K562 (cell line): ENCODE measurements at regions not wholly inside any gene's neighbourhood (a gene's known extent, or its start where the extent isn't known, plus 50 kb on each side); places are given as distances from the start of the nearest gene placed in this dataset.

Experiments
- ATAC-seq: fragments of 200-7000 bp; cut with Tn5 transposase; 3 replicates; pipeline ENCODE4 v1.9.1; 2020; ENCODE audit warnings: moderate library complexity
- BruUV-seq: library from RNA; stranded (reverse); fragments of 400-500 nt; replicated peaks from 2 replicates; lab custom pipeline; 2021; lab: Mats Ljungman, UMichigan
- CTCF ChIA-PET: fragments of 300-600 bp; formaldehyde crosslinking; extraction: SDS; loops from one replicate; lab custom pipeline; 2021; ENCODE audit warnings: low intra/inter-chr PET ratio; lab: Yijun Ruan, JAX
- POLR2A ChIA-PET: fragments of 300-600, 350-650 bp; sonication (Branson Sonifier 250); formaldehyde crosslinking; extraction: SDS; loops from one replicate; lab custom pipeline; 2021; ENCODE audit warnings: antibody characterized with exemption, inconsistent platforms; lab: Yijun Ruan, JAX
- DNase-seq, 4 experiments: peaks; one replicate each; pipeline versions ENCODE4 v3.0.0 to v3.0.0-alpha.2; 2011 to 2018; ENCODE audit warnings: low spot score in 3 of 4, mixed read lengths in 3 of 4; ENCODE audit errors: extremely low read depth in 1 of 4
- FAIRE-seq: peaks from 2 replicates; lab custom pipeline; 2011; peaks lifted over from hg19 to GRCh38; lab: Jason Lieb, UNC
- H2AFZ ChIP-seq: 2 replicates; pipeline ENCODE4 v1.6.0; 2011; ENCODE audit warnings: low read depth, low read length, control low read depth, inconsistent platforms
- H3K27ac ChIP-seq: fragments of 200-600 bp; 3 replicates; pipeline ENCODE4 v1.8.0; 2011; ENCODE audit warnings: low read depth, mild to moderate bottlenecking, control low read depth, inconsistent platforms, low read length, moderate library complexity, mixed read lengths; ENCODE audit errors: extremely low read depth
- H3K27me3 ChIP-seq, 2 experiments: fragments of 300-600 bp in 1 of 2; 2 replicates in 1 of 2; 3 replicates in 1 of 2; pipeline versions ENCODE4 v1.6.0 to v1.8.0; 2011; ENCODE audit warnings: inconsistent platforms in 2 of 2, low read length in 2 of 2, mild to moderate bottlenecking in 1 of 2, mixed read lengths in 1 of 2, moderate library complexity in 1 of 2; ENCODE audit not compliant: control insufficient read depth in 2 of 2, insufficient read depth in 2 of 2
- H3K36me3 ChIP-seq: fragments of 300-600 bp; 3 replicates; pipeline ENCODE4 v1.8.0; 2011; ENCODE audit warnings: mild to moderate bottlenecking, low read length, inconsistent platforms; ENCODE audit not compliant: control insufficient read depth, insufficient read depth
- H3K4me1 ChIP-seq, 2 experiments: fragments of 200-600 bp in 1 of 2; replicated peaks in 1 of 2; 2 replicates in 1 of 2; 3 replicates in 1 of 2; pipeline versions ENCODE4 v1.5.1 to v1.8.0; 2011; ENCODE audit warnings: inconsistent platforms in 2 of 2, low read length in 2 of 2, mild to moderate bottlenecking in 1 of 2, mixed read lengths in 1 of 2, moderate library complexity in 1 of 2; ENCODE audit not compliant: control insufficient read depth in 2 of 2, insufficient read depth in 2 of 2
- H3K4me2 ChIP-seq: 2 replicates; pipeline ENCODE4 v1.6.1; 2011; ENCODE audit warnings: low read length, control low read depth, inconsistent platforms, mixed read lengths; ENCODE audit not compliant: insufficient read depth
- H3K4me3 ChIP-seq: fragments of 200-600 bp; sonication (generic), shearing (Covaris generic); 2 replicates; pipeline ENCODE4 v1.5.1; 2016; ENCODE audit warnings: control low read depth, inconsistent platforms
- H3K79me2 ChIP-seq: fragments of 200-600 bp; 3 replicates; pipeline ENCODE4 v1.8.0; 2011; ENCODE audit warnings: low read length, inconsistent platforms; ENCODE audit not compliant: control insufficient read depth, insufficient read depth
- H3K9ac ChIP-seq, 2 experiments: 2 replicates each; pipeline versions ENCODE4 v1.6.0 to v1.6.1; 2011; ENCODE audit warnings: low read depth in 2 of 2, low read length in 2 of 2, control low read depth in 1 of 2, inconsistent platforms in 1 of 2, mild to moderate bottlenecking in 1 of 2, mixed read lengths in 1 of 2; ENCODE audit not compliant: insufficient read depth in 1 of 2
- H3K9me1 ChIP-seq: one replicate; pipeline ENCODE4 v1.6.0; 2011; ENCODE audit warnings: inconsistent platforms, mild to moderate bottlenecking, low read length, moderate library complexity; ENCODE audit not compliant: control insufficient read depth, insufficient read depth
- H3K9me3 ChIP-seq: replicated peaks from 2 replicates; pipeline ENCODE4 v1.5.1; 2011; ENCODE audit warnings: low read depth, low read length, inconsistent platforms; ENCODE audit not compliant: control insufficient read depth, insufficient read depth
- H4K20me1 ChIP-seq: replicated peaks from 2 replicates; pipeline ENCODE4 v1.6.1; 2011; ENCODE audit warnings: low read length, inconsistent platforms, mixed read lengths; ENCODE audit not compliant: control insufficient read depth, insufficient read depth
- DPF2 ChIP-seq: fragments of 450-650 bp; IDR thresholded peaks from 2 replicates; pipeline ENCODE4 v1.6.1; 2016
- RAD21 ChIP-seq, 2 experiments: fragments of 250-450 bp in 1 of 2; fragments of 450-650 bp in 1 of 2; sonication (Bioruptor Pico) in 1 of 2; formaldehyde crosslinking in 1 of 2; IDR thresholded peaks in 1 of 2; conservative IDR thresholded peaks in 1 of 2; 2 replicates each; pipeline versions ENCODE4 v1.4.0 to v1.8.0; 2020 to 2022; ENCODE audit warnings: mild to moderate bottlenecking in 2 of 2, moderate library complexity in 1 of 2
- TBP ChIP-seq: optimal IDR thresholded peaks from 2 replicates; pipeline ENCODE3; 2011; ENCODE audit warnings: low read depth, low read length, improper control_type of control experiment
- WGBS: fragments of 100-300 bp; shearing (Covaris generic); methylation state at CpG from one replicate; pipeline ENCODE4 v1.1.6; 2016; ENCODE audit warnings: low coverage, mixed read lengths; ENCODE audit not compliant: insufficient coverage; ENCODE audit errors: missing lambda C conversion rate; 5-methylcytosine and 5-hydroxymethylcytosine counted together
- in situ Hi-C: fragments of 300-500 bp; cut with MboI; formaldehyde crosslinking; loops from 4 replicates; pipeline ENCODE4 v1.15.0; 2018; ENCODE audit warnings: inconsistent platforms, mixed read lengths
- intact Hi-C: fragments of 100-400 bp; cut with micrococcal nuclease; formaldehyde crosslinking; loops from 2 replicates; pipeline ENCODE4 v1.14.2; 2022
- TF ChIP-seq, protein P1 (sequence below), 3 experiments: IDR thresholded peaks in 2 of 3; conservative IDR thresholded peaks in 1 of 3; 2 replicates each; pipeline ENCODE4 v1.5.1; 2011 to 2012; ENCODE audit warnings: low read length in 3 of 3, mild to moderate bottlenecking in 3 of 3, control low read depth in 2 of 3, improper control_type of control experiment in 1 of 3, inconsistent platforms in 1 of 3, low read depth in 1 of 3, mixed read lengths in 1 of 3, moderate library complexity in 1 of 3; ENCODE audit not compliant: insufficient read depth in 2 of 3
- TF ChIP-seq, protein P2 (sequence below): sonication (generic); formaldehyde crosslinking; IDR thresholded peaks from 2 replicates; pipeline ENCODE4 v1.8.1; 2023; ENCODE audit warnings: mild to moderate bottlenecking, missing genetic modification reagents, moderate library complexity

DNA sequence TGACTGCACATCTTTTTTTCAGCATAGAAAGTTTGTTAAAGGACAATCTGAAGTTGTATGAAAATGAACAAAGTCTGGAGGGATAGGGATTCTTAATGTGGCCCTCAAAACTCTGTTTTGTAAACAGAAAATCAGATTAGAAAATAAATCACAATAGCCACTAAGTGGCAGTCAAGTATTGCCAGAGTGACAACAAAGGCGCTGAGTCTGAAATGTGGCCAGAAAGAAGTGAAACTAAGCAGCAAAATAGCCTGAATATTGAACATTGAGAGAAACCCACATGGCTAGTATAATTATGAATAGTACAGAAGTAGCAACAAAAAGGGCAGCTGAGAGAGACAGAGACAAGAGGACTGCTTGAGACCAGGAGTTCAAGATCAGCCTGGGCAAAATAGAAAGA lies 81.1 kb upstream of the CT45A1 start:
- Histone ChIP-seq H3K36me3 (no peaks in the 10 kb centered on the region), H3K79me2 (no peaks in the 10 kb centered on the region), H3K4me2 (no peak overlapping the region), H2AFZ (no peak overlapping the region), H3K4me3 (no peak overlapping the region), H4K20me1 (no peaks in the 10 kb centered on the region), H3K4me1 (no peaks in the 10 kb centered on the region), H3K27ac (no peak overlapping the region), H3K9me1 (no peaks in the 10 kb centered on the region), H3K9me3 (no peaks in the 10 kb centered on the region)
- in situ Hi-C loops (no loop called here), intact Hi-C loops (loop anchor here (10.0 kb wide), 2 partner anchors 62 to 302 kb away; no protein-coding TSS in a partner anchor)
- ATAC-seq: no peak
- POLR2A ChIA-PET: interaction anchor here (0.6 kb wide), 1 partner anchor 220 kb away, joined by 3 read pairs; no protein-coding TSS in a partner anchor
- 0% methylated on average over 1 of the region's 1 CpG for WGBS
- TF ChIP-seq, protein P1, sequence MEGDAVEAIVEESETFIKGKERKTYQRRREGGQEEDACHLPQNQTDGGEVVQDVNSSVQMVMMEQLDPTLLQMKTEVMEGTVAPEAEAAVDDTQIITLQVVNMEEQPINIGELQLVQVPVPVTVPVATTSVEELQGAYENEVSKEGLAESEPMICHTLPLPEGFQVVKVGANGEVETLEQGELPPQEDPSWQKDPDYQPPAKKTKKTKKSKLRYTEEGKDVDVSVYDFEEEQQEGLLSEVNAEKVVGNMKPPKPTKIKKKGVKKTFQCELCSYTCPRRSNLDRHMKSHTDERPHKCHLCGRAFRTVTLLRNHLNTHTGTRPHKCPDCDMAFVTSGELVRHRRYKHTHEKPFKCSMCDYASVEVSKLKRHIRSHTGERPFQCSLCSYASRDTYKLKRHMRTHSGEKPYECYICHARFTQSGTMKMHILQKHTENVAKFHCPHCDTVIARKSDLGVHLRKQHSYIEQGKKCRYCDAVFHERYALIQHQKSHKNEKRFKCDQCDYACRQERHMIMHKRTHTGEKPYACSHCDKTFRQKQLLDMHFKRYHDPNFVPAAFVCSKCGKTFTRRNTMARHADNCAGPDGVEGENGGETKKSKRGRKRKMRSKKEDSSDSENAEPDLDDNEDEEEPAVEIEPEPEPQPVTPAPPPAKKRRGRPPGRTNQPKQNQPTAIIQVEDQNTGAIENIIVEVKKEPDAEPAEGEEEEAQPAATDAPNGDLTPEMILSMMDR (IDR thresholded peaks at IDR 0.05 in 2 of 3, conservative IDR thresholded peaks at IDR 0.05 in 1 of 3; ENCODE audit: insufficient read depth in 2 of 3, low read depth in 1 of 3, low read length in 3 of 3): peak in 2 of 3 experiments; percentile 12 to 33; a peak in 3 of 6 replicates
- TF ChIP-seq, protein P2, sequence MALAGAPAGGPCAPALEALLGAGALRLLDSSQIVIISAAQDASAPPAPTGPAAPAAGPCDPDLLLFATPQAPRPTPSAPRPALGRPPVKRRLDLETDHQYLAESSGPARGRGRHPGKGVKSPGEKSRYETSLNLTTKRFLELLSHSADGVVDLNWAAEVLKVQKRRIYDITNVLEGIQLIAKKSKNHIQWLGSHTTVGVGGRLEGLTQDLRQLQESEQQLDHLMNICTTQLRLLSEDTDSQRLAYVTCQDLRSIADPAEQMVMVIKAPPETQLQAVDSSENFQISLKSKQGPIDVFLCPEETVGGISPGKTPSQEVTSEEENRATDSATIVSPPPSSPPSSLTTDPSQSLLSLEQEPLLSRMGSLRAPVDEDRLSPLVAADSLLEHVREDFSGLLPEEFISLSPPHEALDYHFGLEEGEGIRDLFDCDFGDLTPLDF: no peak
- TF ChIP-seq RAD21 (CRISPR knock-in tag; conservative IDR thresholded peaks at IDR 0.05 in 1 of 2, IDR thresholded peaks at IDR 0.05 in 1 of 2) (peak in 1 of 2 experiments; percentile 29; a peak in 1 of 4 replicates), TBP (no peak), DPF2 (no peak)
- TF ChIP-seq, all 486 proteins: peak for 2
- FAIRE-seq: peak; percentile 92
- H3K9ac ChIP-seq: no peak overlapping the region
- CTCF ChIA-PET: no interaction called here
- DNase-seq: no peak
- H3K27me3 ChIP-seq: no peaks in the 10 kb centered on the region
- BruUV-seq: no TSS peak
